Lower lobe of right lung (tissue), 2 donors: ENCODE measurements at regions not wholly inside any gene's neighbourhood (a gene's known extent, or its start where the extent isn't known, plus 50 kb on each side); places are given as distances from the start of the nearest gene placed in this dataset.
A peak's percentile ranks its signal among the peaks of the same experiment; 100 is the strongest.

Source experiments
- ATAC-seq, 2 donors: fragments of 200-7000 bp; cut with Tn5 transposase; one replicate each; pipeline ENCODE4 v1.9.1; 2020 to 2022; ENCODE audit warnings: mild to moderate bottlenecking in 2 of 2, moderate library complexity in 2 of 2
- DNase-seq: peaks from one replicate; pipeline ENCODE4 v3.0.0-alpha.2; 2020
- H3K27ac ChIP-seq: fragments of 200-600 bp; one replicate; pipeline ENCODE4 v1.8.0; 2022
- H3K27me3 ChIP-seq: fragments of 200-600 bp; one replicate; pipeline ENCODE4 v1.8.0; 2022; ENCODE audit warnings: low read depth
- H3K36me3 ChIP-seq: fragments of 200-600 bp; one replicate; pipeline ENCODE4 v1.8.0; 2022; ENCODE audit warnings: mild to moderate bottlenecking
- H3K4me1 ChIP-seq: fragments of 200-600 bp; one replicate; pipeline ENCODE4 v1.8.0; 2022
- H3K4me3 ChIP-seq: fragments of 200-600 bp; one replicate; pipeline ENCODE4 v1.8.0; 2022; ENCODE audit warnings: mild to moderate bottlenecking
- H3K9me3 ChIP-seq: fragments of 200-600 bp; one replicate; pipeline ENCODE4 v1.8.0; 2022
- CTCF ChIP-seq: fragments of 200-600 bp; IDR thresholded peaks from one replicate; pipeline ENCODE4 v1.8.0; 2022; ENCODE audit warnings: antibody characterized with exemption, mild to moderate bottlenecking
- intact Hi-C: fragments of 100-400 bp; cut with DNase I; formaldehyde crosslinking; loops from one replicate; pipeline ENCODE4 v1.11.0; 2022
- donor health status: DM: no; HTN: yes; CAD: no; lungs with severe emphysema.

GRCh38 chr5:5014586-5015235 is 125.4 kb upstream of the ADAMTS16 start:
- no peak for TF ChIP-seq CTCF
- intact Hi-C loops = no loop called here
- Histone ChIP-seq H3K27ac (no peak overlapping the region), H3K27me3 (no peaks in the 10 kb centered on the region), H3K4me1 (no peaks in the 10 kb centered on the region), H3K9me3 (no peaks in the 10 kb centered on the region), H3K36me3 (no peaks in the 10 kb centered on the region), H3K4me3 (no peak overlapping the region)
- DNase-seq (no peak), ATAC-seq (no peak)

GRCh38 chr5:5017827-5018577 is 122.1 kb upstream of the ADAMTS16 start:
- no peaks in the 10 kb centered on the region for H3K36me3 ChIP-seq
- H3K4me1 ChIP-seq = no peaks in the 10 kb centered on the region
- H3K9me3 ChIP-seq = no peaks in the 10 kb centered on the region
- intact Hi-C loops = no loop called here
- TF ChIP-seq CTCF = no peak
- H3K27ac ChIP-seq = no peak overlapping the region
- DNase-seq = no peak
- no peaks in the 10 kb centered on the region for H3K27me3 ChIP-seq
- H3K4me3 ChIP-seq = no peak overlapping the region
- peak in 1 of 2 donors; percentile 32 for ATAC-seq

- DNase-seq (no peak), ATAC-seq (peak in 1 of 2 donors; percentile 51)
- TF ChIP-seq CTCF = no peak
- Histone ChIP-seq H3K9me3 (no peaks in the 10 kb centered on the region), H3K27me3 (no peaks in the 10 kb centered on the region), H3K36me3 (no peaks in the 10 kb centered on the region), H3K27ac (no peak overlapping the region), H3K4me1 (no peaks in the 10 kb centered on the region), H3K4me3 (no peak overlapping the region)
- intact Hi-C loops = no loop called here
Measured at GRCh38 chr5:5018578-5018970, 121.6 kb upstream of the ADAMTS16 start.

GRCh38 chr5:5021436-5021835 is 118.7 kb upstream of the ADAMTS16 start:
- H3K4me1 ChIP-seq = no peaks in the 10 kb centered on the region
- H3K27ac ChIP-seq = no peak overlapping the region
- H3K9me3 ChIP-seq = no peaks in the 10 kb centered on the region
- intact Hi-C loops = no loop called here
- no peak for ATAC-seq
- no peak for TF ChIP-seq CTCF
- H3K4me3 ChIP-seq = no peak overlapping the region
- no peaks in the 10 kb centered on the region for H3K27me3 ChIP-seq
- H3K36me3 ChIP-seq = no peaks in the 10 kb centered on the region
- DNase-seq = no peak

GRCh38 chr5:5025098-5025773 is 114.9 kb upstream of the ADAMTS16 start:
- ATAC-seq = no peak
- no peak for DNase-seq
- TF ChIP-seq CTCF = no peak
- H3K36me3 ChIP-seq = no peaks in the 10 kb centered on the region
- no peak overlapping the region for H3K4me3 ChIP-seq
- H3K27ac ChIP-seq = no peak overlapping the region
- no peaks in the 10 kb centered on the region for H3K4me1 ChIP-seq
- H3K9me3 ChIP-seq = no peaks in the 10 kb centered on the region
- intact Hi-C loops = no loop called here
- no peaks in the 10 kb centered on the region for H3K27me3 ChIP-seq
